GM06990 (cell line): ENCODE measurements at regions not wholly inside any gene's neighbourhood (a gene's known extent, or its start where the extent isn't known, plus 50 kb on each side); places are given as distances from the start of the nearest gene placed in this dataset.

ENCODE experiments used
- DNase-seq: peaks from one replicate; pipeline ENCODE4 v3.0.0-alpha.2; 2011; ENCODE audit not compliant: insufficient read length; ENCODE audit errors: extremely low read depth
- H3K27me3 ChIP-seq: replicated peaks from 2 replicates; pipeline ENCODE4 v1.6.0; 2011; ENCODE audit warnings: low read length; ENCODE audit not compliant: control insufficient read depth, insufficient read depth
- H3K36me3 ChIP-seq: 2 replicates; pipeline ENCODE4 v1.5.1; 2011; ENCODE audit warnings: low read length; ENCODE audit not compliant: control insufficient read depth, insufficient read depth
- H3K4me3 ChIP-seq: replicated peaks from 2 replicates; pipeline ENCODE4 v1.5.1; 2011; ENCODE audit warnings: low read depth, mild to moderate bottlenecking, control low read depth, low read length
- CTCF ChIP-seq: IDR thresholded peaks from 2 replicates; pipeline ENCODE4 v1.5.1; 2011; ENCODE audit warnings: low read length, control low read depth, mild to moderate bottlenecking, inconsistent platforms; ENCODE audit not compliant: insufficient read depth, poor library complexity, severe bottlenecking

DNA sequence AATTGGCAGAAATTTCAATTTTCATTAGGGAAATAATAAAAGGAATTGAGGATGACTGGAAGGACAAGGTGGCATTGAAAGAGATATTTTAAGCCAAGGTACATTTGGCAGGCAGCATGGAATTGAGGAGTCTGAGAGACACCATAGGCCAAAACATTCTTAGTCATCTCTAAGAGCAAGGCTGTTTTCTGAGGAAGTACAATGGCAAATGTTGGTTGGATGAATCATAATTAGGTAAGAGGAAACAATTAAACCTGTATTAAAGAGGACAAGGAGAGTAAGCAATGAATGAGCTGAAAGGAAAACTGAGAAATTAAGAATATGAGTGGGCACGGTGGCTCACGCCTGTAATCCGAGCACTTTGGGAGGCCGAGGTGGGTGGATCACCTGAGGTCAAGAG lies 86.3 kb downstream of the MRPL32 start:
- no peak overlapping the region for H3K4me3 ChIP-seq
- no peak for DNase-seq
- H3K36me3 ChIP-seq, result no peaks in the 10 kb centered on the region
- no peak for TF ChIP-seq CTCF
- H3K27me3 ChIP-seq, result no peaks in the 10 kb centered on the region

DNA sequence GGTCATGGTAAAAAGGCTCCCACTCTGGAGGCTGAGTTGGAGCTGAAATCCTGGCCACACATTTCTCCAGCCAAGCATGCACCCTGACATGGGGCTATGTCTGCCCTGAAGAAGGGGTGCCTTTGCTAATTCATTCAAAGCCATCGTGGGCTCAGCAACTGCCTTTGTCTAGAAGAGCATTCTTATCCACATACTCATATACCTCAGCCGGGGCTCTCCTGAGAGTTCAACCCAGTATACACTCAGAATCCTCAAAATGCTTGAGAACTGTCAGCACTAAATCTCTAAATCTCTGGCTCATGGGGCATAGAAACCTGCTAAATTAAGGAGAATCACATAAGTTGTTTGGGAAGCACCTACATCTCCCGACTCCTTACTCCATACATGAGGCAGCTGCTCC lies 89.3 kb downstream of the MRPL32 start:
- Histone ChIP-seq H3K4me3 (no peak overlapping the region), H3K27me3 (no peaks in the 10 kb centered on the region), H3K36me3 (no peaks in the 10 kb centered on the region)
- TF ChIP-seq CTCF, result no peak
- no peak for DNase-seq

DNA sequence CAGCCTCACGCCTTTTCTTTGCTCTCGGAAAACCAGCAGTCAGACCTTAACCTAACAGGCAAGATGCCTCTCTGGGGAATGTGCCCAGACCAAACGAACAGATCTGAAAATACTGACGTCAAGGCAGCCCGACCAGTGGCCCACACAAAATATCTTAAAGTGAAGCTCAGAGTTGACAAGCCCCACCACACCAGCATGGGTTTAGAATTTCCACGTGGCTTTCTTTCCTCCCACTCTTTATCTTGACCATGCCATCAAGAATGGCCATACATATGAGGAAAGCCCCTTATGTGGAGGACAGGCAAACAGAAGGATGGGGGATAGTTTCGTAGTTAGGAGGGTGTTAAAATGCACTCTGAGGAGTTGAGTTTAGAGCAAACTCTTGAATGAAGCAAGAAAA lies 89.8 kb downstream of the MRPL32 start:
- no peaks in the 10 kb centered on the region for H3K27me3 ChIP-seq
- TF ChIP-seq CTCF, result no peak
- H3K36me3 ChIP-seq, result no peaks in the 10 kb centered on the region
- no peak overlapping the region for H3K4me3 ChIP-seq
- no peak for DNase-seq

GRCh38 chr7:43033369-43033768 lies 79.1 kb upstream of the HECW1 start:
- H3K27me3 ChIP-seq, result no peaks in the 10 kb centered on the region
- H3K4me3 ChIP-seq, result no peak overlapping the region
- TF ChIP-seq CTCF, result no peak
- DNase-seq, result no peak
- no peaks in the 10 kb centered on the region for H3K36me3 ChIP-seq

DNA sequence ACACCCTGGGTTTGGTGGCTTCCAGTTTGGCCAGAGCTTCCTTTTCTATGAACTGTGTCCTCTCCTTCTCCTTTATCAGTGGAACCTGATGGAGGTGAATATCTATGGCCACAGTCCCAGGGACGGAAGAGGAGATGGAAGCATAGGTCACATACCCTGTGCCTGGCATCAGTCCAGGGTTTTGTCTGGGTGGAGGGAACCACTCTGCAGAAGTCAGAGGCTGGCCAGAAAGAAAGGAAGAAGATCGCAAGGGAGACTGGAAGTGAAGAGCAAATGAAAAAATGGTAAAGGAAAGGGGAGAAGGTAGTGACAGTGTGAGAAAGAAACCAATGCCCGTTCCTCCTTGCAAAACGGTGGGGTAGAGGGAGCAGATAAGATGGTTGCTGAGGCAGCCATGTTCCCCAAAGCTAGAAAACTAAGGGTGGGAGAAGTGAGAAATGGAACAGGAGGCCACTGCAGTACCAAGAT lies 77.9 kb upstream of the HECW1 start:
- H3K27me3 ChIP-seq, result no peaks in the 10 kb centered on the region

More for the DNA sequence above, 77.9 kb upstream of the HECW1 start:
- TF ChIP-seq CTCF, result no peak
- no peak for DNase-seq
- Histone ChIP-seq H3K36me3 (no peaks in the 10 kb centered on the region), H3K4me3 (no peak overlapping the region)
